Epithelial cell of prostate (primary cell): ENCODE measurements at regions not wholly inside any gene's neighbourhood (a gene's known extent, or its start where the extent isn't known, plus 50 kb on each side); places are given as distances from the start of the nearest gene placed in this dataset.

Experiments used
- DNase-seq: peaks from one replicate; pipeline ENCODE4 v3.0.0-alpha.2; 2011; ENCODE audit warnings: low read depth, low spot score
- H3K27ac ChIP-seq: fragments of 450-650 bp; 2 replicates; pipeline ENCODE4 v1.5.1; 2017; ENCODE audit warnings: mild to moderate bottlenecking

DNA sequence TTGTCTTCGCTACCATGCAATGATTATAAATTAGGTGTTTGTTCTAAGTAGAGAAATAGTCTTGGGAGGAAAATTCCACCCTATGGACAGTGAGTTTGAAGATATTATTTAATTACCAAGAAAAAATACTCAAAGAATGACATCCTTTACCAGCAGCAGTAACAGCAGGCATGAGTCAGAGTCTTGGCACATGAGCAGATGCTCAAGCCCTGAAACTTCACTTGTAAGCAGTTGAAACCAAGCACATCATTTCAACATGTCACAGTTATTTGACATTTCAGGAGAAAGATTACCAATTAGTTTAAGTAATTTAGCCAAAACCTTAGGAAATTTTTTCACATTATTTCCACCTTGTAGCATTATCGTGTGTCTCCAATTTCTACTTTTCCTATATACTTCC, 99.2 kb downstream of the C12orf50 start:
- DNase-seq, result peak; percentile 37
- H3K27ac ChIP-seq, result peak overlapping the region; percentile 87

DNA sequence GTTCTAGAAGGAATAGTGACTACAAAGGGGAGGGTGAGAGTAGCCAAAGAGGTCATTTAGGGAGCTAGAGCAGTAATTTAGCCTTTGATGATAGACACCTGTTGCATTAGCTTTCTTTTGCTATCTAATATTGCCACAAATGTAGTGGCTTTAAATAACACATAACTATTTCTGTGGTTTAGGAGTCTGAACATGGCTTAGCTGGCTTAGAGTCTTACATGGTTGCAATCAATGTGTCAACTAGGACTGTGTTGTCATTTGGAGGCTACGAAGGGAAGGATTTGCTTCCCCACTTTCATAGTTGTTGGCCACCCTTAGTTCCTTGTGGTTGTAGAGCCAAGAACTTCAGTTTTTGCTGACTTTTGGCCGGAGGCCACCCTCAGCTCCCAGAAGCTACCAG, 99.9 kb downstream of the C12orf50 start:
- no peak for DNase-seq
- H3K27ac ChIP-seq, result peak overlapping the region; percentile 87

DNA sequence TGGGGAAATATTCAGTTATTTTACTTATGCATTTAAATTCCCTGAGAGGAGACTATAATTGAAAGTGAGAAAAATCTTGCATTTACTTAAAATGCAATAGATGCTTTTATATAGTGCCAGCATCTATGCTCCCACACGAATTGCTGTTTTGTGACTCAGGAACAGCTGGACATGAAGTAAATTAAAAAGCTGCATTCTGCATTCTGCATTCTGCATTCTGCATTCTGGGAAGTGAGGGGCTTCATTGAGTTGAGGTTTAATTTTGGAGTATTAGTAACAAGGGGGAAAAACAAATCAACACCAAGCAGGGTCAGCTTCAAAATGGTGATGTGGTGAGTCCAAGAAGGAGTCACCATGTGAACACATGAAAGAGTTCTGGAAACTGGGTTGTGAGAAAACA, 101.2 kb downstream of the C12orf50 start:
- DNase-seq, result no peak

DNA sequence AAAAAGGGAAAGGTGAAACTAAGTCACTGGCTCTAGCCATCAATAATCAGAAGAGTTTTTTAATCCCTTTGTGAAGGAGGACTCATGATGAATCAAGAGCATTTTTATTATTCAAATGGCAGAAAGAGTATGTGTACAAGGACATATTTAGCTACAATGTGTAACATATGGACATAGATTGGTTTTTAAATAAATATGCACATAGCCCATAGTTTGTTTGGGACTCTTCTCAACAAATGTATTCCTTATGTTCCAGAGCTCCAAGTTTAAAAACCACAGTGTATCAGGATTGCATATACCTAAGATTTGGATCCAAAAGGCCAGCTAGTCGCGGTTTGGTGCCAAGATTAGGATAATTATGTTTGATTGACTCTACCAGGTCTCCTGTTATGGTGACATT, 104.2 kb downstream of the C12orf50 start:
- no peak for DNase-seq
- no peak overlapping the region for H3K27ac ChIP-seq

More for the DNA sequence above, 101.2 kb downstream of the C12orf50 start:
- H3K27ac ChIP-seq, result no peak overlapping the region

DNA sequence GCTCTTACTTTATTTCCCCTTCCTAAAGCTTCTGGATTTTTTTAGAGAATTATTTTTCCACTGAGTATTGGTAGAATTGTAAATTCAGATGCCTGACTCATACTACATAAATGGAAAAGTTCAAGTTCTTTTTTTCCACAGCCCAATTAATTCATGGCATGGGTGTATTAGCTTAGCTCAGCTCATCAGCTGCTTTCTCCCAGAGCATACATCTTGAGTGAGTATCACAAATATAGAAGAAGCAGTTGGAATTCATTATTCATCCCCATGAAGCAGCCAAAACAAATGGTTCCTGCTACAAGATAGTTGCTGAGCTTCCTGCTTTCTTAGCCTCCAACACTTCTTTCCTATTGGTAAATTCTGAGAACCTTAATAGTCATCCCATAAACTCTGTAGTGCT, 105.1 kb downstream of the C12orf50 start:
- no peak overlapping the region for H3K27ac ChIP-seq
- DNase-seq, result no peak

DNA sequence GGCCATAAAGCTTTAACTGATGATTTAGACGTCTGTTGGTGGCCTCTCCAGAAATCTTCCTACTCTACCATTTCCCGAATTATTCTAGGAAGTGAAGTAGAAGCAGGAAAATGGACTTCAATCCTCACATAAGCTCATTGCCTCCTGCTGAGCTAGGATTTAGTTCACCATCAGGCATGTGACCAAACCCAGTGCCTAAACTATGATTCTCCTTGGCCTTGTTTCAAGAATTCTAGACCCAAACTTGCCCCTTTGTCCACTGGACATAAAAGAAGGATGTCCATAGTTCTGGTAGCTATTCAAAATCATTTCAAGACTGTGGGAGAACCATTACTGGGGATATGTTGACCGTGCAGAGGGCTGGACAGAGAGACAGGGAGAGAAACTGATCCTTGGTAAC, 105.8 kb downstream of the C12orf50 start:
- no peak for DNase-seq
- H3K27ac ChIP-seq, result no peak overlapping the region

DNA sequence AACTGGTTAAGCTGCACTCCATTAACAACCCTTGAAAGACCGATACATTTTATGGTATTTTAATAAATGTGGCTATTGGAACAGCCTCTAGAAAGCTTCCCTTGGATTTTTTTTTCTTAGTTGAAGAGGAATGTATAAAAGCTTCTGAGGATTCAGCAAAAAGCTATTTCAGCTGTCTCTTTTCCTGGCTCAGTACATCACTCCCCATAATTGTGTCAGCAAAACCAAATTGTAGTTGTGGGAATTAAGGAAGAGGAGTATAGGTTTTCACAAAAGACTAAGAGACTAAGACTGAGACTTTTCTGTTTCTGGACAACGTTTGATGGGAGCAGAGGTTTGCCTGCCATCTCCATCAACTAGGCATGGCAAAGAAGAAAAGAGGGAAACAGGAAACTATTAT, 106.5 kb downstream of the C12orf50 start:
- H3K27ac ChIP-seq, result no peak overlapping the region
- DNase-seq, result no peak

DNA sequence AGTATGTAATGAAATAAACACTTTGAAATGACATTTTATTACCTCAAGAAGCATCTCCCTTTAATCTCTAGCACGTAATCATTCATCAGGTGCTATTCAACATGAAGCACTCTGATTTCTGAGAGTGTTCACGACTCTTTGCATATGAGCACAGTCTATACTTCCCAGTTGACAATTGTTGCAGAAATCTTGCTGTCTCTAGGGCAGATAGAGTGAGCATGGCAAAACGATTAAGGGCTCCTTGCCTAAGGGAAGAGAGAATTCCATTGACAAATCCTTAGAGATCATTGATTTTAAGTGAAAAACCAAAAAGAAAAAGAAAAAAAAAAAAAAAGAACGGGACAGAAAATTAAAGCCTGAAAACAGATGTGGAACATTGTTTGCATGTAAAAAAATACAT, 107.6 kb downstream of the C12orf50 start:
- H3K27ac ChIP-seq, result no peak overlapping the region
- DNase-seq, result no peak

DNA sequence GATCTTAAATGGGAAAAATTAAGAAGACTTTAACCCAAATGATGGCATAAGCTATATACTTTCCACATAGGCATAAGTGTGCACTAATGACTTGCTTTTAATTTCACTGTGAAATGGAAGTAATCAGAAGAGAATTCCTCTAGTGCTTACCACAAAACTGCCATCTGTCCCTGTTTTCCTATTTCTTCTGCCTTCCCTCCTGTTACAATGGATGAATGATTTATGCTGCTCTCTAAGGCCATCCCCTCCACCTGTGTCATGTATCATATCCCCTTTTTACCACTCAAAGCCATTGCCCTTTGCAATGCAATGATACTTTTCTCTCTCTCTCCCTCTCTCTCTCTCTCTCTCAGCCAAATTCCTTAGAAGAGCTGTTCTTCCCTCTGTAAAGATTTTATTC, 109.1 kb downstream of the C12orf50 start:
- no peak overlapping the region for H3K27ac ChIP-seq

DNA sequence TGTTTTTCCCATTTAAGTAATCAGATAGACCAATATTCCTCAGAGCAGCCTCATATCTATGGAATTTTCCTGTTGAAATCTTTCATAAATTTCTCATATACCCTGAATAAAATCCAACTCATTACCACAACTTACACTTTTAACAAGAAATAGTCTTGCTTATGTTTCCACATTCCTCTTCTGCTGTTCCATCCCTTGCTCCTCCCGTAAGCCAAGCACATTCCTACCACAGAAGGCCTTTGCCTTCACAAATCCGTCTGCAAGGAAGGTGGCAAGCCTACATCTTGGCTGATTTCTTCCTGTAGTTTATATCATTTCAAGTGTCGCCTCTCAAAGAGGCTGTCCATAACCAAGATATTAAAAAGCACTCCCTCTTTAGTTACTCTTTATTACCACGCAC, 127.7 kb downstream of the C12orf50 start:
- no peak for DNase-seq
- H3K27ac ChIP-seq, result no peak overlapping the region

More for the DNA sequence above, 109.1 kb downstream of the C12orf50 start:
- DNase-seq, result no peak

DNA sequence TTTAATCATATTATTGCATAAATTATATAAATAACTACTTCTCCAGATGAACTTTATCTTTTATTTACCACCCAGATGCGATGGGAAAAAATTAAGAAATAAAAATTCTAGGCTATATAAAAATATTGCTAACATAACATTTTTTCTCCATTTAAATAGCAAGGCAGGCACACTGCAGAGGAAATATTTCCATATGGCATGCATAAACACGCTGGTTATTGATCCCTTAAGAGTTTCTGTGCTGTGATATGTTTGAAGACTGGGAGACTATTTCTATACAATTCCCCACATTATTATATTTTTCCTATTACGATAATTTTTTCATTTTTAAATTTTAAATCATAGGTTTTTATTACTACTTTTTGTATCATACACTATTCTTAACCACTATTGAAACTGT, 131.5 kb downstream of the C12orf50 start:
- no peak for DNase-seq
- no peak overlapping the region for H3K27ac ChIP-seq

DNA sequence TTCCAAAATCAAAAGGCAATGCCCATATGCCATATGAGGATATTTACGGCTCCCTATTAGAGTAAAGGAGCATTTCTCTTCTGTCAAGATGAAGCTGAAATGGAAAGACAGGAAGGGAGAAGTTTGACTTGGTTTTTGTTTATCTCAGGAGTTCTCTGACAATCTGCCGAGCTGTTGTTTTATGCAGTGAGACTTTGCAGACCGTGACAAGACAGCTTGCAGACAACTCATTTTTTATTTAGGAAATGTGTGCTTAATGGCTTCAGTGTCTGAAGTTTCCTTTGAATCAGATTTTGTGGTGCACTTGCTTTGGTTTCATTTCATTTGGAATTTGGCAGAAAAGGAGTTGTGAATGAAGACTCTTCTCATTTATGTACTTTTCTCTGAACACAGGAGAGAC, 145.4 kb downstream of the C12orf50 start:
- H3K27ac ChIP-seq, result no peak overlapping the region
- DNase-seq, result no peak

DNA sequence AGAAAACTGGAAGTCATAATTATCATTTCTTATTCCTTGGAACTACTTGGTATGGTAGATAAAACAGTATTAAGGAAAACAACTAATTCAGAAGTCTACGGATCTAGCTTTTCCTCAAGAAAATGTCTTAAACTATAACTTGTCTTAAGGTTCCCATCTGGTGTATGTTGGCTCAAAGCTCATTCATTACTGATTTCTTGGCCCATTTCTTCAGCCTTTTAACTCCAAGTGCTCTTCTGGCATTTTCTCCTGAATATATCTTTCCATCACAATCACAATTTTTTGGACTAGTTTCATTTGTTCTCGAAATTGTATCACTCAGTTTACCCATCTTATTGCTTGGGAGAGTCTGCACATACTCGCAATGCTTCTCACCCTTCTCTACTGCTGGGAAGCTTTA, 150.1 kb downstream of the C12orf50 start:
- DNase-seq, result no peak
- H3K27ac ChIP-seq, result no peak overlapping the region

DNA sequence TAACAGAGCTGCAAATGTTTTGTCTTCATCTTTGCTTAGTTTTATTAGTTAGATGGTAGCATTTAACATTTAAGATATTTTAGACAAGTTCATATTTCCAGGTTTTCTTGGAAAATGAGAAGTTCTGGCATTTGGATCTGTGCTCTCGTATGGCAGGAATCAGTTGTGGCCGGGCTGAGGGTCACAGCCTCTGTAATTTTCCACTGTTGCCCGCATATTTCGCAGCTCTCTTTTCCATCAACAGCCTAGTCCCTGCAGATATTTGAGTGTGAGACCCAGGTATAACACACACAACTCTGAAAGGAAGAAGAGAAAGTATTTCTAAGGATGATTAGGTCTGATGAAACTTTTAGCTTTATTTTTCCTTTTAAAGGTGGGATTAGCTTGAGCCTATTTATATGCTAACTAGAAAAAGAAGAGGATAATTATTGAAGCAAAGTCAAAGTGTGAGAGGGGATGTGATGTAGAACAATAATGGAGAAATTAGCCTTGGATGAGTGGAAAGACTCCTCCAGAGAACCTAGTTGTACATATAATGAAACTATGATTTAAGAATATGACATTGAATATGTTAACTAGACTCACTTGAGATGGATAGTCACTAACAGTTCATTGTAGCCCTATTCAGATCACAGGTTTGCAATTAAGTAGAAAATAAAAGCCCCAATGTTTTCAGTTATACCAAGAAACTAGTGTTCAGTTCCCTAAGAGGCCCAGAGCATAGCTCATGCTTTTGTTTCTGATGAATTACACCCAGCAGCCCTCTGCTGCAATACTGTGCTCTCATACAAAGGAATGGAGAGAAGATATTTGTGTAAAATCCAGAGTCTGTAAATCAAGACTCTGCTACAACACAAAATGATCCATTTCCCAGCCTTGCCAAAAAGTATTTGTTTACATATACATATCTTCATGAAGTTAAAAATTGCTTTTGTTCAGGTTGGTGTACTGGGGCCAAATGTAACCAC, 158.4 kb downstream of the C12orf50 start:
- no peak overlapping the region for H3K27ac ChIP-seq

DNA sequence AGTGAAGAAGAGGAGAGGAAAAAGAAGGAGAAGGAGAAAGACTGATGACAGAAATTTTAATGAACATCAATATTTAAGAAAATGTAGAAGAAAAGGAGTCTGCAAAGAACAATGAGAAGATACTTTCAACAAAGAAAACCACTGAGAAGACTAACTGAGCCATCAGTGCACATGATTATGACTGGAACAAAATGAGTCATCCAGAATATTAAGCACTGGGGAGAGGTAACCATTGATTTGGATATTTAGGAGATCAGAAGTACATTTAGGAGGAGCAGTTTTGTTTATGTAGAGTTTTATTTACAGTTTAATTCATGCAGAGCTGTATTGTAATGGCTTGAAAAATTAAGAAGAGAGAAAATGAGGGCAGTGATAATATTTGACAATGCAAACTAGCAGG, 159.1 kb downstream of the C12orf50 start:
- peak; percentile 2 for DNase-seq
- no peak overlapping the region for H3K27ac ChIP-seq

More for the DNA sequence above, 158.4 kb downstream of the C12orf50 start:
- DNase-seq, result no peak

DNA sequence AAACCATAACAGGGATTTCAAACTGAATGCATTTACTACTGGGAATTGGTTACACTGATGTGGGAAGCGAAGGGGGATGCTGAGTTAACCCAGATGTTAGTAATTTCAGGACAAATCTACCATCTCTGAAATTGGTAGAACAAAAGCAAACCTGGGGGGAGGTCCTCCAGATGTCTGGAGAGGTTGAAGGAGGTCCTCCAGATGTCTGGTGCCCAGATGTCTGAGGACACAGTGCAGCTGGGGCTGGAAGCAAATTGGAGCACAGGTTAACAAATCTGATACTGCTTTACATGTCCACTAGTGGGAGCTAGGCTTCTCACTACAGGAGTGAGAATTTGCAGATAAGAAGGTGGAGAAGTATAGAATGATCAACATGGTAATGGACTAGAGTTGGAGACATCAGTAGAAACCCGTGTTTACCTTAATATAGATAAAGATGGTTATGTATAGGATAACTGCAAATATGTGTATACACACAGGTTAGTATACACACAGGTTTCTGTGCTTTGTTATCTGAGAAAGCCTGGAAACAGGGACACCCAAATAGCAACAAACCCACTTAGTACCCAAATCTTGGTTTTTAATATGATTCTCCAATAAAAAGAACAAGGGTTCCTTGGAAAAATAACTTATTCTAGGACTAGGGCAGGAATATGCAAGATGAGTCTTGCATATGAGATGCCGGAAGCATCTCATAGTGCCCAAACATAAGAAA, 162.5 kb downstream of the C12orf50 start:
- no peak overlapping the region for H3K27ac ChIP-seq
- peak; percentile 6 for DNase-seq

DNA sequence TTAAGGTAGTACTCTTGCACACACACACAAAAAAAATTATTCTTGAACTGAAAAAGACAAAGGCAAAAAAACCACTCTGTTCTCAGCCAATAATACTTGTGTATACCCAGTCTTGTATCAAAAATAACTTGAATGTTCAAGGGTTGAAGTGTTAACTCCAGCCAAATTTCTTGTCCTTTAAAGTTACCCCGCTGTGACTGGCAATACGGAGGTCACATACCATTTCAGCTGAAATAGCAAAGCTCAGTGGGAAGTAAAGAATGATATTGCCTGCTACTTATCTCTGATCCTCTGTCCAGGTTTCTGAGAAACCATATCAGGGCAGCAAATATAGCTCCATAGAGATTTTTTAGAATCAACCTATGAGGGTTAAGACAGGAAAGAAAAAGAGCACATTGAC, 167.4 kb downstream of the C12orf50 start:
- H3K27ac ChIP-seq, result no peak overlapping the region
- no peak for DNase-seq

DNA sequence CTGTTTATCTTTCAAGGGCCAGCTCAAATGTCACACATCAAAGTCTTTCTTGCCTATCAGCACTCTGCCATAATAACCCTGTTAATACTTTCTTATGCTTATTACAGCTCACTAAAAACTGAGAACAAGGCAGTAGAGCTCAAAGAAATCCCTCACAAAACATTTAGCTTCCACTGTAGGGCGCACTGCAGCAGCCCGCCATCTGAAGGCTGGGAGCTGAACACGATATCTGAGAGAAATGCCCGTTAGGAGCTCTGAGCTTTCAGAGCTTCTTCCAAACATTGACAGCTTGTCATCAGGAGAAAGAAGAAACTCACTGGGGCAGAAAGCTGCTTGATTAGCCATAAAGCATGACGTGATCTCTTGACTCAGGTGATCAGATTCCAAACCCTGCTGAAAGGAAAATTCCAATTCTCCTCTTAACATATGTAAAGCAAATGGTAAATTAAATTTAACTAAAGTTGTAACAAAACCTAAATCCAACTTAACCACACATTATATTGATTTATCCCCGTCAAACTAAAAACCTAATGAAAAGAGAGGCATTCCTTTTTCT, 175.7 kb downstream of the C12orf50 start:
- no peak overlapping the region for H3K27ac ChIP-seq
- DNase-seq, result no peak

DNA sequence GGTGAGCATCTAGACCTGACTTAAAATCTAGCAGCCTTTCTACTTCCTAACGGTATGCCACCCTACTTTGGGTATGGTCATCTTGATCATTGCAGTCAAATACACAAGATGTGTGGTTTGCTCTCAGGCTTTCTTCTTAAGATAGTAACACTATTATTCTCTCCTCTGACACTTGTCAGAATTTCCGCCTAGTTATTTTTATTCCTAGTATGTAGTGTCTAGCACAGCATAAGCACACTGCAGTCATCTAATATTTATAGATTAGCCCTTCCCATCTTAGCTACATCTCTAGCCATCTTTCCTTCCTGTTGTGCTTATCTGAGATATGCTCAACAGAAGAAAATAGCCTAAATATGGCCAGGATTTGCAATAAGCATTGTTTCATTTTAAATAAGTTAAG, 180.1 kb downstream of the C12orf50 start:
- DNase-seq, result no peak
- no peak overlapping the region for H3K27ac ChIP-seq

DNA sequence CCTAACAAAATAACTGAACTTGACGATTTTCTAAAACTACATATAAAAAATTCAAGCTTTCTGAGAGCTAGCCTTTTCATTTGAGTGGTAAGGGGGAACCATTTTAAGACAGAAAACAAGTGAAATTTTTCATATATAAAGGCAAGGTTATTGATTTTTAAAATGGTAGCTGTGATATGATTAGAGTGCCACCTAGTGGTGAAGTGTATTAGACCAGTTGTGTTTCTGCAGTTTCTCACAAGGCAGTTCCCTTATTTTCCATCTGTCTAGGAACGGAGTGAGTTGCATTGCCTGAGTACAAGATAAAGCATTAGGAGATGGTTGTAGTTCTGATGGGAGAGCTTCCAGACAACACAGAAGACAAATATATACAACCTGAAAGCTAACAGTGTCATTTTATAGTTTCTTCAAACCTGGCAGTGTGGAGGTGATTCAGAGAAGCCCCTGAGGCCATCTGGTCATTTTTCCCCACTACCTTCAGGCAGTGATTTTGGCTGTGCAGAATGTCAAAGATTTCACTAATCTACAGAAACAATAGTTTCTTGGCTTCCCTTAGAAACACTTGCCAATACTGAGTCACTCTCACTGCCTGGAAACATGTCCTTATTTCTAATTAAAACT, 180.8 kb downstream of the C12orf50 start:
- no peak overlapping the region for H3K27ac ChIP-seq
- peak; percentile 6 for DNase-seq

DNA sequence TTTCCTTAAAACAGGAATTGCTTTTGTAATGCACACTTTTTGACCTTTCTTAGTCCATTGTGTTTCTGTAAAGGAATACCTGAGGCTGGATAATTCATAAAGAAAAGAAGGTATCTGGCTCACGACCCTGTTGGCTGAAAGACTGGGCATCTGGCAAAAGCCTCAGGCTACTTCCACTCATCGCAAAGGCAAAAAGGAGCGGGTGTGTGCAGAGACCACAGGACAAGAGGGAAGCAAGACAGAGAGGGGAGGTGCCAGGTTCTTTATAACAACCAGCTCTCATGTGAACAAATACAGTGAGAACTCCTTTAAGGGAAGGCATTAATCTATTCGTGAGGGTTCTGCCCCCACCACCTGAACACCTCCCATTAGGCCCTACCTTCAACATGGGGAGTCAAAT, 182.1 kb downstream of the C12orf50 start:
- H3K27ac ChIP-seq, result no peak overlapping the region
- DNase-seq, result no peak
